Activated effector memory CD4-positive, alpha-beta T cell treated with Interleukin-2 at 50 U/mL for 16 hours (primary cell): ENCODE measurements at regions not wholly inside any gene's neighbourhood (a gene's known extent, or its start where the extent isn't known, plus 50 kb on each side); places are given as distances from the start of the nearest gene placed in this dataset.
"Not testable (repeated sequence)": the region's sequence is repeated elsewhere in the genome, so short reads cannot be mapped to it uniquely, and the experiment has no call there.

Source experiments
- DNase-seq: peaks from one replicate; pipeline ENCODE4 v3.0.0-alpha.2; 2020

- no peak for DNase-seq
Measured at GRCh38 chr1:157367870-157368269, 184.4 kb downstream of the FCRL5 start.

DNA sequence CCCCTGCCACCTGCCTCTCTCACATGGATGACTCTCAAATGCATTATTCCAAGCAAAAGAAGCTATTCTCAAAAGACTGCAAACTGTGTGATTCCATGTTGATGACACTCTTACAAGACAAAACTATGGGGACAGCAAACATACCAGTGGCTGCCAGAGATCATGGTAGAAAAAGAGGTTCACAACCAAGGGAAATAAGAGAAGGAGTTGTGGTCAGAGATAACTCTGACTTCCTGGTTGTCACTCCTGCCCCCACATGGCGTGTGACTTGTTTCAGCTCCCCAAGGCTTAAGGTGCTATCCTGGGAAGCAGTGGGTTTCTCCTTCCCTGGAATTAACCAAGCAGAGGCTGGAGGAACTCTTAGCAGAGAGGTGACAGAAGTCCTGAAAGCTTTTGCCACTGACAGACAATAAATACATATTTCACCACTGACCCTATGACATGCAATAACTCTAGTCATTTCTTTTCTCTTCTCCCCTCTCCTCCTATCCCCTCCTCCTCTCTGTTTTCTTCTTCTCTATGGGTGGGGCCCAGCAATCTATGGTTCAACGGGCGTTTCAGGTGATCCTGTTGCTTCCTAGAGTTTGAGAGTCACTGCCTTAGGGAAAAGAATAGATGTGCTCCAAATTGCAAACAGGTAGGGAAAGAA lies 185.1 kb downstream of the FCRL5 start:
- no peak for DNase-seq

DNA sequence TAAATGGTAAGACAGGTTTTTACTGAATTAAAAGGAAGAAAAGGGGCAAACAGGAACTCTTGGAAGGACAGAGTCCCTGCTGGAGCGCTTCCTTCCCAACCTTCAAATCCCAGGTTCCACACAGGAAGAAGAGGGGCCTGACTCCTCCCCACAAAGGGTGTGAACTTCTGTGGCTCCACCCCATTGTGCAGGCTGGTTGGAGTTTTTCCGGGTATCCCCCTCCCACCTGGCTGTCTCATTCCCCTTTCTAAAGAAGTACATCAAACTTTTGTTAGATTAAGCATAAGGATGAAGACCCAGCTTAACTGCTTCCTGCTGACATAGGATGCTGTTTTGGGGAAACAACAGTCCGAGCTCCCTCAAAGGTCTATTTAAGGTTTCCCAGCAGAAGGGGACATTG lies 187.7 kb downstream of the FCRL5 start:
- no peak for DNase-seq

GRCh38 chr1:157363660-157364140 lies 188.6 kb downstream of the FCRL5 start:
- DNase-seq, result no peak

GRCh38 chr1:157360023-157360390 lies 192.3 kb downstream of the FCRL5 start:
- no peak for DNase-seq

GRCh38 chr1:157359314-157360022 lies 192.8 kb downstream of the FCRL5 start:
- DNase-seq, result no peak

- DNase-seq, result no peak
Measured at GRCh38 chr1:157357111-157357510, 195.2 kb downstream of the FCRL5 start.

DNA sequence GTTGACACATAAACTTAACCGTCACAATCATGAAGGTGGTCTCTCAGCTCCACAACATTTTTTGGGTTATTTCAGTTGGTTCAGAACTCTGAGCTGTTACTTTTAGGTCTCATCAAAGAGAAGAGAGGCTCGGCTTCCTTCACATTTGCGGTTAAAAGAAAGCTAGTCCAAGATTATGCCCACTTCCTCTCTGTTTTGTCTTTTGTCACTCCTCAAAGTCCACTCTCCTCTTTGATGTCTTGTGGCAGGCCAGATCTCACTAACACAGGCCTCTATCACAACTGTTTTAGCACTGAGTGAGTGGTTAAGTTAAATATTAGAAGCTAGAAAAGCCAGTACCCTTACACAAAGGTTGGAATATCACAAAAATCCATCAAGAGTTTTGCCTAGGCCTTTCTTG lies 195.7 kb downstream of the FCRL5 start:
- DNase-seq, result no peak

DNA sequence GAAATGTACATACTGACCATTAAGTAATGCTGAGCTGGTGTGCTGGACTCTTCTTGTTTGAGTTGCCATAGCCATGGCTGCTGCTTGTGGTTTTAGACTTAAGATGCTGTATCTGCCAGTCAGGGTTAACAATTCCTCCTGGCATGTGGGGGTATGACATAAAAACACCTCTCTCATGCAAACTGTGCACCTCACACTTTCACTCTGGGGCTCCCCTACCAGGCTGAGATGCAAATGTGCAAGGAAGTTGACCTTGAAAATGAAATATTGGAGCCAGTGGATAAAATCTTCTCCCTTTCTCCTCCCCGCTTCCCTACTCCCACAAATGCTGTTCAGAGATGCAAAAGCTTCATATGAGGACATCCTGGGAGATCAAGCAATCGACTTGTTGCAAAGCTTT lies 198.8 kb downstream of the FCRL5 start:
- no peak for DNase-seq

DNA sequence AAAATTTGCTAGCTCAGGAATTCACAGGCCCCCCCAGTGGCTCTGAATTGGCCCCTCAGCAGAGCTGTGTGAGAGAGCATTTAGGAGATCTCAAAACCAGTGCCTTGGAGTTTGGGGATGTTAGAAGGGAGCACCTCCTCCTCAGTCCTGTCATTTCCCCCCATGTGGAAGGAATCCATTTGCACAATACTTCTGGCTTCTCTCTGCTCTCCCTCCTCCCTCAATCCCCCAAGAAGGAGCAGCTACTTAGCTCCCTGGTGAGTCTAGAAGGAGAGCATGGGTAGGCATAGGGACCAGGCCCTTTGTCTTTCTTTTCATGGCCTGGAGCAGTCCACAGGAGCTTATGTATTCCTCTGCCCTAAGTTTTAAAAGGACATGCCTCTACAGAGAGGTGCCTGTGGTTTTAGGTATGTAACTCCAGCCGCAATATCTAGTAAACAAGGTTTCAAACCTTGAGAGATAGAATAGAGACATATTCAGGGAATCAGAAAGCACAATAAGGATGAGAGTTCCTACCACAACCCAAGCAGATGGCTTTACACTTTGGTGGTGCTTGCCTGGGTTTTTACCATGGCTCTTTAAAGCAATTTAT lies 199.4 kb downstream of the FCRL5 start:
- no peak for DNase-seq

- no peak for DNase-seq
Measured at GRCh38 chr1:157352216-157352615, 200.1 kb downstream of the FCRL5 start.

DNA sequence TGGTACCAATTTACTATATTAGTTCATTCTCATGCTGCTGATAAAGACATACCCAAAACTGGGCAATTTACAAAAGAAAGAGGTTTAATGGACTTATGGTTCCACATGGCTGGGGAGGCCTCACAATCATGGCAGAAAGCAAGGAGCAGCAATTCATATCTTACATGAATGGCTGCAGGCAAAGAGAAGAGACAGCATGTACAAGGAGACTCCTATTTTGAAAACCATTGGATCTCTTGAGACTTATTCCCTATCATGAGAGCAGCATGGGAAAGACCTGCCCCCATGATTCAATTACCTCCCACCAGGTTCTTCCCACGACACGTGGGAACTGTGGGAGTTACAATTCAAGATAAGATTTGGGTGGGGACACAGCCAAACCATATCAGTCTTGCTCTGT lies 200.5 kb downstream of the FCRL5 start:
- not testable (repeated sequence) for DNase-seq

DNA sequence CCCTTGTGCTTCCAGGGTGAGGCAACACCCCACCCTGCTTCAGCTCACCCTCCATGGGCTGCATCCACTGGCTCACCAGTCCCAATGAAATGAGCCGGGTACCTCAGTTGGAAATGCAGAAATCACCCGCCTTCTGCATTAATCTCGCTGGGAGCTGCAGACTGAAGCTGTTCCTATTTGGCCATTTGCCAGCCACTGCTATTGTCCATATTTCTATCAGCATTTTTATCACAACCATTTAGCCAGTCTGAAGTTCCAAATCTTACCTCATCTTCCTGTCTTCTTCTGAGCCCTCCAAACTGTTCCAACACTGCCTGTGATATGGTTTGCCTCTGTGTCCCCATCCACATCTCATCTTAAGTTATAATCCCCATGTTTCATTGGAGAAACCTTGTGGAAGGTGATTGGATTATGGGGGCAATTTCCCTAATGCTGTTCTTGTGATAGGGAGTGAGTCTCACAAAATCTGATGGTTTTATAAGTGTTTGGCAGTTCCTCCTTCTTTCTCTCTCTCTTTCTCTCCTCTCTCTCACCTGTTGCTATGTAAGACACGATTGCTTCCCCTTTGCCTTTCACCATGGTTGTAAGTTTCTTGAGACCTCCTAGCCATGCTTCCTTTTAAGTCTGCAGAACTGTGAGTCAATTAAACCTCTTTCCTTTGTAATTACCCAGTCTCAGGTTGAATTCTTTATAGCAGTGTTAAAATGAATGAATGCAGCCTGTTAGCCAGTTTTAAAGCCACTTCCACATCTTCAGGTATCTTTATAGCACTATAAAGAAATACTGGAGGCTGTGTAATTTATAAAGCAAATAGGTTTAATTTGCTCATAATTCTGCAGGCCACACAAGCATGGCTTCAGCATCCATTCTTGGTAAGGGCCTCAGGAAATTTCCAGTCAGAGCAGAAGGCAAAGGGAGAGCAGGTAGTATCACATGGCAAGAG lies 203.5 kb downstream of the FCRL5 start:
- no peak for DNase-seq

DNA sequence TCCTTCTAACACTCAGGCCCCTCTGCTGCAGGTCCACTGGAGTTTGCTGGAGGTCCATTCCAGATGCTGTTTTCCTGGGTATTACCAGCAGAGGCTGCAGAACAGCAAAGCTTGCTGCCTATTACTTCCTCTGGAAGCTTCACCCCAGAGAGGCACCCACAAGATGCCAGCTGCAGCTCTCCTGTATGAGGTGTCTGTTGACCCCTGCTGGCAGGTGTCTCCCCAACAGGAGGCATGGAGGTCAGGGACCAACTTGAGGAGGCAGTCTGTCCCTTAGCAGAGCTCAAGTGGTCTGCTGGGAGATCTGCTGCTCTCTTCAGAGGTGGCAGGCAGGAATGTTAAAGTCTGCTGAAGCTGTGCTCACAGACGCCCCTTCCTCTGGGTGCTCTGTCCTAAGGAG lies 204.8 kb downstream of the FCRL5 start:
- DNase-seq, result no peak

DNA sequence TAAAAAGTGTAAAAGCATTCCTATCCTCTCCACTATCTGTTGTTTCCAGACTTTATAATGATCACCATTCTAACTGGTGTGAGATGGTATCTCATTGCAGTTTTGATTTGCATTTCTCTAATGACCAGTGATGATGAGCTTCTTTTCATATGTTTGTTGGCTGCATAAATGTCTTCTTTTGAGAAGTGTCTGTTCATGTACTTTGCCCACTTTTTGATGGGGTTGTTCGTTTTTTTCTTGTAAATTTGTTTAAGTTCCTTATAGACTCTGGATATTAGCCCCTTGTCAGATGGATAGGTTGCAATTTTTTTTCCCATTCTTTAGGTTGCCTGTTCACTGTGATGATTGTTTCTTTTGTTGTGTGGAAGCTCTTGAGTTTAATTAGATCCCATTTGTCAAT lies 199.6 kb upstream of the ETV3 start:
- not testable (repeated sequence) for DNase-seq

DNA sequence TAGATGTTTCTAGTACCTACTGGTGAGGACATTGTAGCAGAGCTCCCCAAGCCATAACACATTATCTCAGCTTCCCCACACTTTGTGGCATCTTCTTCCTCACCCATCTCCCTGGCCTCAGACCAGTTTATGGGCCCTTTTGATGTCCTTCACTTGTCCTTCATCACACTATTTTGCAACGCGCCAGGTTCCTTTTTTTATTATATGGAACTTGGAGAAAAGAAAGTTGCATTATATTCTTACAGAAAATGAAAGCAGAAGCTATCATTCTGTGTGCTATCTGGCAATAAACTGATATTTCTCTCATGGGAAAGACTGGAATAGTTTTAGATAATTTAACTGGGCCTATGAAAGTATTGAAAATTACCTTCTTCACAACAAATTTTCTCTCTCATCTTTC lies 196.9 kb upstream of the ETV3 start:
- no peak for DNase-seq

GRCh38 chr1:157334041-157334440 lies 195.8 kb upstream of the ETV3 start:
- DNase-seq, result no peak

GRCh38 chr1:157330177-157330576 lies 192.0 kb upstream of the ETV3 start:
- DNase-seq, result not testable (repeated sequence)

DNA sequence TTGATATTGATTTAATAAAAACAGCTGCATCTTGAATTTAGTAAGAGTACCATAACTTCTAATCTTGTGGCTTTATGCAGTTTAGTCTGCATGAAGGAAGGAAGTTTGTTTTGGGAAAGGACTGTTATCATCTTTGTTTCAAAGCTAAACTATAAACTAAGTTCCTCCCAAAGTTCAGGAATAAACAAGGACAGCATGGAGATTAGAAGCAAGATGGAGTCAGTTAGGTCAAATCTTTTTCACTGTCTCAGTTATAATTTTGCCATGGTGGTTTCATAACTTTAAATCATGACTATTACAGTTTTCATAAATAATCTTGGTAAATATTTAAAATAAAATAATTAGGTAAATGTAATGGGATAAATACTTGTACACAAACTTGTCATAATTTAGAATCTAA lies 189.9 kb upstream of the ETV3 start:
- DNase-seq, result not testable (repeated sequence)

- DNase-seq, result no peak
Measured at GRCh38 chr1:157326173-157326859, 188.1 kb upstream of the ETV3 start.

DNA sequence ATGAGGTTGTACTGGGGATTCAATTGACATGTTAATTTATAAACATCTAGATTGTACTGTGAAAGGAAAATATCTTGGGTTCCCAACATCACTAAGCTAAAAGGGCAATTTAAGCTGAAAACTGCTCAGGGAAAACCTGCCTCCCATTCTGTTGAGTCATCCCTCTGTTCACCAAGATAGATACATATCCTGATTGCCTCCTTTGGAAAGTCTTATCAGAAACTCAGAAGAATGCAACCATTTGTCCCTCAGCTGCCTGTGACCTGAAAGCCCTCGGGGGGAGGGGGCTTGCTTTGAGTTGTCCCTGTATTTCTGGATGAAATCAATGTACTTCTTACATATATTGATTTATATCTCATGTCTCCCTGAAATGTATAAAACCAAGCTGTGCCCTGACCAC lies 187.0 kb upstream of the ETV3 start:
- DNase-seq, result no peak

DNA sequence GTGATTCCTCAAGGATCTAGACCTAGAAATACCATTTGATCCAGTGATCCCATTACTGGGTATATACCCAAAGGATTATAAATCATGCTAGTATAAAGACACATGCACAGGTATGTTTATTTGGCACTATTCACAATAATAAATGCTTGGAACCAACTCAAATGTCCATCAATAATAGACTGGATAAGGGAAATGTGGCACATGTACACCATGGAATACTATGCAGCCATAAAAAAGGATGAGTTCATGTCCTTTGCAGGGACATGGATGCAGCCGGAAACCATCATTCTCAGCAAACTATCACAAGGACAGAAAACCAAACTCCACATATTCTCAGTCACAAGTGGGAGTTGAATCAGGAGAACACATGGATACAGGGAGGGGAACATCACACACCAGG lies 183.8 kb upstream of the ETV3 start:
- DNase-seq, result not testable (repeated sequence)

GRCh38 chr1:157319567-157319966 lies 181.4 kb upstream of the ETV3 start:
- DNase-seq, result no peak
